ENCODE measurements at regions not wholly inside any gene's neighbourhood (a gene's known extent, or its start where the extent isn't known, plus 50 kb on each side); places are given as distances from the start of the nearest gene placed in this dataset.

DNA sequence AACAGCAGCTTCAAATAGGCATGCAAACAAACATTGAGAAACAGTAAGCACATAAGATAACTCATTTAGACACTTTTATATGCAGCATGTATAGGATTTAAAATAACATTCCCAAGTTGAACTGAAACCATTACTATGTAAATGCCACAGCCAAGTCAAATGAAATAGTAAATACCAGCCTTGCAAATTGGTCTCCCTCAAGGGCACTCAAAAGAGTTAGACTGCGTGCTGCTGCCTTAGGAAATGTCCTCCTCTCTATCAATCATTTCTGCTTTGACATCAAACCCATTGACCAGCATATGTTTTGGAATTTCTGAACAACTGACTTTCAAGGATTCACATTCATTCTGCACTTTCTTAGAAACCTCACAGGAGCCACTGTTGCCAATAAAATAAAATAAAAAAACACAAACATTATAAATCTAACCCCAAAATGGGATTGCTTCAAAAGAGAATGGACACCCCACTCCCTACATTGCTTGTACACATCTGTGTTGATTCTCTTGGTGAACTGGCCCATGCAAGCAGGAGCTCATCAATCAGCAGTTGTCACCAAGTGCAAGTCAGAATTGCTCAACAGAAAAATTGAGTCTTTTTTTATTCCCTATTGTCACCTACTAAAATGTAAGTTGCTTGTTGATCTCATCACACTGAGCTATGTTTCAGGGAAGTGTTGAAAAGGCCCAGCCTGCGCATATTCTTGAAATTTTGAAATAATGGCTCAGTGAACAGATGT lies 256.2 kb downstream of the DAD1 start:
- TF ChIP-seq, protein P1, sequence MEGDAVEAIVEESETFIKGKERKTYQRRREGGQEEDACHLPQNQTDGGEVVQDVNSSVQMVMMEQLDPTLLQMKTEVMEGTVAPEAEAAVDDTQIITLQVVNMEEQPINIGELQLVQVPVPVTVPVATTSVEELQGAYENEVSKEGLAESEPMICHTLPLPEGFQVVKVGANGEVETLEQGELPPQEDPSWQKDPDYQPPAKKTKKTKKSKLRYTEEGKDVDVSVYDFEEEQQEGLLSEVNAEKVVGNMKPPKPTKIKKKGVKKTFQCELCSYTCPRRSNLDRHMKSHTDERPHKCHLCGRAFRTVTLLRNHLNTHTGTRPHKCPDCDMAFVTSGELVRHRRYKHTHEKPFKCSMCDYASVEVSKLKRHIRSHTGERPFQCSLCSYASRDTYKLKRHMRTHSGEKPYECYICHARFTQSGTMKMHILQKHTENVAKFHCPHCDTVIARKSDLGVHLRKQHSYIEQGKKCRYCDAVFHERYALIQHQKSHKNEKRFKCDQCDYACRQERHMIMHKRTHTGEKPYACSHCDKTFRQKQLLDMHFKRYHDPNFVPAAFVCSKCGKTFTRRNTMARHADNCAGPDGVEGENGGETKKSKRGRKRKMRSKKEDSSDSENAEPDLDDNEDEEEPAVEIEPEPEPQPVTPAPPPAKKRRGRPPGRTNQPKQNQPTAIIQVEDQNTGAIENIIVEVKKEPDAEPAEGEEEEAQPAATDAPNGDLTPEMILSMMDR (conservative IDR thresholded peaks at IDR 0.05): no peak
- no peak for DNase-seq (ENCODE audit: low read depth, low spot score)
- Mint-ChIP-seq H3K27ac (ENCODE audit: unreplicated experiment) (no peak overlapping the region), H3K9me3 (peaks cover 8% of the 10 kb centered on the region), H3K36me3 (ENCODE audit: low read depth) (peaks cover 10% of the 10 kb centered on the region), H3K27me3 (ENCODE audit: low read depth) (no peaks in the 10 kb centered on the region), H3K4me3 (no peak overlapping the region), H3K4me1 (peaks cover 27% of the 10 kb centered on the region)

DNA sequence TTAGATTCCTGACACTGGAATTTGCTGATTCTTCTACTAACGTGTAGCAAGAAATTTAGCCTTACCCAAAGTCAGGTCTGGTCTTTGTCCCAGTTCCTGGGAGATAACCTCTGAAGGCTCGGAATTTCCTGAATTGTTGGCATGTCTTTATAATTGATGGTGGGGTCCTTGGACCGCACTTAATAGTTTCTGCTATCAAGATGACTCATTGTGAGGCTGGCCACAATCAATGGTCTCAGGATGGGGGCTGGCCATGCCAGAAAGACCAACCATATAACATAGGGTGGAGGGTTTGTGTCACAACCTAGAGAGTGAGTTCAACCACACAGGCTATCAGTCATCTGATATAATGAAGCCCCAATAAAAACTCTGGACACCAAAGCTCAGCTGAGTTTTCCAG lies 259.7 kb downstream of the DAD1 start:
- Mint-ChIP-seq H3K4me3 (no peak overlapping the region), H3K27ac (ENCODE audit: unreplicated experiment) (no peak overlapping the region), H3K4me1 (peaks cover 21% of the 10 kb centered on the region), H3K9me3 (peaks cover 18% of the 10 kb centered on the region), H3K36me3 (ENCODE audit: low read depth) (peaks cover 13% of the 10 kb centered on the region), H3K27me3 (ENCODE audit: low read depth) (no peaks in the 10 kb centered on the region)
- TF ChIP-seq, protein P1 (conservative IDR thresholded peaks at IDR 0.05): no peak
- DNase-seq (ENCODE audit: low read depth, low spot score): no peak

DNA sequence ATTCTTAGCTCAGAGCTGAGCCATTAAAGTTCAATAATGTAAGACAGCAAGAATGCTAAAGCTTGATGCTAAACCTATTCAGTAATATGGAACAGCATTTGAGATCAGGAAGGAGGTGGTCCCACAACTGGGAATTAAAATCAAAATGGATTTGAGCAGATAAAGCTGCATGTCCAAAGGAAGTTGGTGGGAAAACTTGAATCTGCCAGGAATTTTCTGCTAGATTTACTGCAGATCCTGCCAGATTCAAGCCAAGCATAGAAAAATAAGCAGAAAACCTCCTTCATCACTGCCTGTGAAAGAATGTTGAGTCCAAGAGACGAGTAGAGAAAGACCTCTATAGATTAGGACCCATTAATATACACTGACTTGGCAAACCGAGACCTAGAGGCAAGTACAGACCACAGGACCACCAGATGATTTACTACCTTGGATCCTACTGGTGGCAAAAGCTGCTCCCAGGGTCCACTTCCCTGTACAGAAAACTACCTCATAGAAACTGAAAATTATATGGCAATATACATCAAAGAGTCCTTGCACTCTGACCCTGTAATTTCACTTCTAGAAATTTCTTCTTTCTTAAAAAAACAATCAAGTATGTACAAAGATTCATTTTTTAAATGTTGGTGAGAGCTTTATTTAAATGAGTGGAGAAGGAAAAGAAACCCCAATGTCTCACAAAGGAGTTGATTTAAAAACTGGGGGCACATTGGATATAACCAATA lies 263.2 kb downstream of the DAD1 start:
- Mint-ChIP-seq H3K27me3 (ENCODE audit: low read depth) (no peaks in the 10 kb centered on the region), H3K4me3 (no peak overlapping the region), H3K4me1 (no peaks in the 10 kb centered on the region), H3K27ac (ENCODE audit: unreplicated experiment) (no peak overlapping the region), H3K36me3 (ENCODE audit: low read depth) (peaks cover 13% of the 10 kb centered on the region), H3K9me3 (peaks cover 18% of the 10 kb centered on the region)
- TF ChIP-seq, protein P1 (conservative IDR thresholded peaks at IDR 0.05): no peak
- DNase-seq (ENCODE audit: low read depth, low spot score): no peak

DNA sequence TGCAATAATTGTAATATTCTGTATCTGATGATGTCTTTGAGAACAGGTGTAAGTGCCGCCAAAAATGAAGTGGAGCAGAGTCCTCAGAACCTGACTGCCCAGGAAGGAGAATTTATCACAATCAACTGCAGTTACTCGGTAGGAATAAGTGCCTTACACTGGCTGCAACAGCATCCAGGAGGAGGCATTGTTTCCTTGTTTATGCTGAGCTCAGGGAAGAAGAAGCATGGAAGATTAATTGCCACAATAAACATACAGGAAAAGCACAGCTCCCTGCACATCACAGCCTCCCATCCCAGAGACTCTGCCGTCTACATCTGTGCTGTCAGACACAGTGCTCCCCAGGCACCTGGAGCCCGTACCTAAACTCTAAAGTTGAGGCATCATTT lies 268.7 kb downstream of the DAD1 start:
- no peaks in the 10 kb centered on the region for H3K36me3 Mint-ChIP-seq (ENCODE audit: low read depth)
- no peaks in the 10 kb centered on the region for H3K4me1 Mint-ChIP-seq
- no peak overlapping the region for H3K27ac Mint-ChIP-seq (ENCODE audit: unreplicated experiment)
- H3K27me3 Mint-ChIP-seq (ENCODE audit: low read depth): peaks cover 10% of the 10 kb centered on the region
- TF ChIP-seq, protein P1 (conservative IDR thresholded peaks at IDR 0.05): no peak
- H3K9me3 Mint-ChIP-seq: no peaks in the 10 kb centered on the region
- no peak for DNase-seq (ENCODE audit: low read depth, low spot score)
- no peak overlapping the region for H3K4me3 Mint-ChIP-seq

DNA sequence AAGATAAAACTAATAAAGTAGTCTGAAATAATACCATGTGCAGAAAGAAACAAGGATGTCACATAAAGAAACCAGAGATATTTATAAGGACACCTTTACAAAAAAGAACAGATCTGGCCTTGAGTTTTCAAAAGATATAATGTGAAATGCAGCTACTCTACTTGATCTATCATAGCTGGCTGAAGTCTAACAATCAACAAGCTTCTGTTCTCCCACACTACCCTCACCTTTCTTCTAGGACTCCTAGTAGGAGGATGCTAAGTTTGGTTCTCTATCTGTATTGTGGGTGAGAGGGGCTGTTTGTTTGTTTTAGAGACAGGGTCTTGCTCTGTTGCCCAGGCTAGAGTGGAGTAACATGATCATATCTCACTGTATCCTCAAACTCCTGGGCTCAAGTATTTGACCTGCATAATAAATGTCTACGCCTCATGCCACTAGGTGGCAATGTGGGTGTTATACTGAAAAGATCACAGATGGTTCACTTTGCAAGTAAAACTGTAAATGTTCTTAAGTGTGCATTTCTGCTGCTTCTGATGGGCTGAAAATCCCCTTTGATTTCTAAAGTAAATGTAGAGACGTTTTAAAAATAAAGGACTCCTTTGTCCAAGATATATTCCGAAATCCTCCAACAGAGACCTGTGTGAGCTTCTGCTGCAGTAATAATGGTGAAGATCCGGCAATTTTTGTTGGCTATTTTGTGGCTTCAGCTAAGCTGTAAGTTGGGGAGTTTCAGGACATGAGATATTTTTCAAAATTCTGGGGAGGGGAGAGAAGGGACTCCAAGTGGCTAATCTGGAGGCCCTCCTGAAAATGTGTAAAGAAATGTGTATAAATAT lies 269.3 kb downstream of the DAD1 start:
- no peaks in the 10 kb centered on the region for H3K36me3 Mint-ChIP-seq (ENCODE audit: low read depth)
- no peaks in the 10 kb centered on the region for H3K9me3 Mint-ChIP-seq
- H3K27me3 Mint-ChIP-seq (ENCODE audit: low read depth): peaks cover 10% of the 10 kb centered on the region
- DNase-seq (ENCODE audit: low read depth, low spot score): peak; percentile 39
- H3K4me3 Mint-ChIP-seq: no peak overlapping the region
- TF ChIP-seq, protein P1 (conservative IDR thresholded peaks at IDR 0.05): peak; percentile 77
- no peaks in the 10 kb centered on the region for H3K4me1 Mint-ChIP-seq
- no peak overlapping the region for H3K27ac Mint-ChIP-seq (ENCODE audit: unreplicated experiment)

All from neural crest cell (in vitro differentiated cells).